Fibroblast of mammary gland (primary cell): ENCODE measurements at regions not wholly inside any gene's neighbourhood (a gene's known extent, or its start where the extent isn't known, plus 50 kb on each side); places are given as distances from the start of the nearest gene placed in this dataset.

ENCODE experiments used
- DNase-seq: peaks from one replicate; pipeline ENCODE4 v3.0.0-alpha.2; 2010; ENCODE audit warnings: low read depth
- H3K4me3 ChIP-seq: 2 replicates; pipeline ENCODE4 v1.5.1; 2011; ENCODE audit warnings: low read depth, mild to moderate bottlenecking, low read length, moderate library complexity; ENCODE audit not compliant: control insufficient read depth
- TF ChIP-seq, protein P1 (sequence below): conservative IDR thresholded peaks from 2 replicates; pipeline ENCODE4 v1.5.1; 2011; ENCODE audit warnings: low read depth, low read length, inconsistent platforms; ENCODE audit not compliant: control insufficient read depth, insufficient read depth

DNA sequence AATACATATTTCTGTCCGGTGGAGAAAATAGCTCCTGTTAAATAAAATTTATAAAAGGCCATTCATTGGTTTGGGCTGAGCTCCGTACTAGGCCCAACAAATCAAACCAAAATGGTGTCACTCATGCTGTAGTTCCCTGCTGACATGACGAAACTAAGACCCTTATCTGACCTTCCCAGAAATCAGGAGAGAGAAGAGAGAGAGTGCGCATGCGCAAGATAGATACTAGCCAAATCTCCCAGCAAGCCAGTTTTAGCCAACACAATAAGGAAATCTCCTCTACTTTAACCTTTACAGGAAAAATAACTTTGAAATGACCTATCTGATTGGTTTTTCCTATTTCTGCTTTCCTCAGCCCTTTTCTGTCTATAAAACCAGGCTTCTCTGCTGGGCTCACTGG is 152.7 kb upstream of the RMST start:
- DNase-seq = no peak
- no peak overlapping the region for H3K4me3 ChIP-seq
- TF ChIP-seq, protein P1, sequence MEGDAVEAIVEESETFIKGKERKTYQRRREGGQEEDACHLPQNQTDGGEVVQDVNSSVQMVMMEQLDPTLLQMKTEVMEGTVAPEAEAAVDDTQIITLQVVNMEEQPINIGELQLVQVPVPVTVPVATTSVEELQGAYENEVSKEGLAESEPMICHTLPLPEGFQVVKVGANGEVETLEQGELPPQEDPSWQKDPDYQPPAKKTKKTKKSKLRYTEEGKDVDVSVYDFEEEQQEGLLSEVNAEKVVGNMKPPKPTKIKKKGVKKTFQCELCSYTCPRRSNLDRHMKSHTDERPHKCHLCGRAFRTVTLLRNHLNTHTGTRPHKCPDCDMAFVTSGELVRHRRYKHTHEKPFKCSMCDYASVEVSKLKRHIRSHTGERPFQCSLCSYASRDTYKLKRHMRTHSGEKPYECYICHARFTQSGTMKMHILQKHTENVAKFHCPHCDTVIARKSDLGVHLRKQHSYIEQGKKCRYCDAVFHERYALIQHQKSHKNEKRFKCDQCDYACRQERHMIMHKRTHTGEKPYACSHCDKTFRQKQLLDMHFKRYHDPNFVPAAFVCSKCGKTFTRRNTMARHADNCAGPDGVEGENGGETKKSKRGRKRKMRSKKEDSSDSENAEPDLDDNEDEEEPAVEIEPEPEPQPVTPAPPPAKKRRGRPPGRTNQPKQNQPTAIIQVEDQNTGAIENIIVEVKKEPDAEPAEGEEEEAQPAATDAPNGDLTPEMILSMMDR = no peak

DNA sequence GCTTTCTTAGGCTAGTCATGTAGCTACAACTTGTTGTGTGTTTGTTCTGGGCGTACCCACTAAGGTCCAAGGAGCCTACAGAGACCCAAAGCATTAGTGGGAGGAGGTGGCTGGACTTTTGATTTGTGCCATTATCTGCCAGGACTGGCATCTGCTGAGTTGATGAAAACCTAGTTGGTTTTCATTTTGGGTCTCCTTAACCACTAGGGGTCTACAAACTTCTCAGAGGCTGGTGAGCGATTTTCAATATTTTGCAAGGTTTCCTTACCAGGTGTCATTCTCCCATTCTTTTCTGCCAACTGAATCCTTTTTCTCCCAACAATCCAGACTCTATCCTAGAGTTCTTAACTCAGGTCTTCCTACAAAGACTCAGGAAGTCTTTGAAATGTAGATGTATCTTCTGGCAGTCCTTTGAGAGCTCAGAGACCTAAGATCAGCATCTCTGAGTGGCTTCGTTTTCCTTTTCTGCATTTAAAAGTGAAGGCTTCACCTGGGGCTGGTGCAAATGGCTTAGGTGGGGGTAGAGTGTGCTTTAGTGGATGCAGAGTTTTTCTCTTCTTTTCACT is 150.0 kb upstream of the RMST start:
- TF ChIP-seq, protein P1 = peak; percentile 1
- no peak for DNase-seq
- H3K4me3 ChIP-seq = no peak overlapping the region

DNA sequence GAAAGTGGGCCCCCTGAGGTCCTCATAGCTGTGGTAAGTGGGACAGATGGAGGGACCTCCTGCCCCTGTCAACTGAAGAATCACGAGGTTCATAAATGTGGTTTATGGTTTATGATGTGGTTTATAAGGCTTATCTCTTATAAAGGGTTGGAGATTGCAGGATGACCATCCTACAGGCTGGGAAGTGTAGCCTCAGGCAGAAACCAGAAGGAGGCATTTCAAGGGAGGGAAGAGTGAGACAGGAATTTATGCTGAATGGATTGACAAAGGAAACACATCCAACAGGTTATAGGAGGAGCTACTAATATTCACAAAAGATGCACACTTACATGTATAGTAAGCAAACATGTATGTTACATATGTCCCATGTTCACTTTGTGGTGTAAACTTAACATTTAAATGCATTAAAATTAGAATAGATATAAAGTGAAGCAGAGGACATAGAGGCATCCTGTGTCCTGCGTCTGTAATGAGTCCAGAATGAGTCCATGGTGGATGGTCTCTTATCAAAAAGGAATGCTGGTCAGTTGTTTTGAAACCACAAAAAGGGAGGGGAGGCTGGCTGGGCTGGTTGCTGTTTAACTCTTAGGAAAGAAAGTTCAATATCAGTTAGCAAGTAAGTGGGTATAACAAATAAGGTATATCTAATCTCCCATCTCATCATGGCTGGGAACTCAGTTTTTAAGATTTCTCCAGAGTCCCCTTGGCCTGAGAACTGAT is 149.0 kb upstream of the RMST start:
- TF ChIP-seq, protein P1 = no peak
- no peak for DNase-seq
- no peak overlapping the region for H3K4me3 ChIP-seq

DNA sequence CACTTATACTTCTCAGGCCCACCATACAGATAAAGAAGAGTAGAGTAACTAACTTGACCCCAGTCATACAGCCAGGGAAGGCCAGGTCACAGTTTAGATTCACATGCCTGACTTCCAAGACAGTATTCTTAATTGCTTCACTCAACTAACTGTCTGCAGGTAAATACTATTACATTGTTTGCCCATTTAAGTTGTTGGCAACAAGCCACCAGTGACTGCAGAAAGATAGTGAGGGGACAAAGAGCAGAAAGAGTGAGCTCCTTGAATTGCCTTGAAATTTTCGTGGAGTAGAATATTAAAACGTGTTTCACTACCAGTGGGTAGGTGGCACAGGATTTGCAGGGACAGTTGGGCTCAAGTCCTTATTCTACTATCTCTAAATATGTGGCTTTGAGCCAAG is 146.3 kb upstream of the RMST start:
- no peak for DNase-seq
- no peak overlapping the region for H3K4me3 ChIP-seq
- TF ChIP-seq, protein P1 = no peak

DNA sequence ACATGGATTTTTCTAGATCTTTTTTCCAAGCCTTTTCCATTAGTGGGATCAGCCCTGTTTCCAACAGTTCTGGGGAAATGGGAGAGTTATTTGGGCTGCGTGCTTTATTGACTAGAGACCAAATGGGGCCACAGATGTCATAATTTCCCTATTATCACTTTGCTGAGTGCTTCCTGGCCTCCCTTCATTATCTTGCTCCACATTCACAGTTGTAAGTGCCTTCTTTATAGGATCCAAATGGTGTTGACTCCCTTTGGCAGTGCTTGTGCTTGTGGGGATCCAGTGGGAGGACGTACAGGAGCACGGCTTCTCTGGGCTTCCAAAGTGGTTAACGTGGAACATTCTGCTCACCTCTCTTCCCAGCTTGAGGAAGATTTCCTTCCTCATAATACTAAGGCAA is 141.0 kb upstream of the RMST start:
- no peak overlapping the region for H3K4me3 ChIP-seq
- TF ChIP-seq, protein P1 = no peak
- DNase-seq = no peak

DNA sequence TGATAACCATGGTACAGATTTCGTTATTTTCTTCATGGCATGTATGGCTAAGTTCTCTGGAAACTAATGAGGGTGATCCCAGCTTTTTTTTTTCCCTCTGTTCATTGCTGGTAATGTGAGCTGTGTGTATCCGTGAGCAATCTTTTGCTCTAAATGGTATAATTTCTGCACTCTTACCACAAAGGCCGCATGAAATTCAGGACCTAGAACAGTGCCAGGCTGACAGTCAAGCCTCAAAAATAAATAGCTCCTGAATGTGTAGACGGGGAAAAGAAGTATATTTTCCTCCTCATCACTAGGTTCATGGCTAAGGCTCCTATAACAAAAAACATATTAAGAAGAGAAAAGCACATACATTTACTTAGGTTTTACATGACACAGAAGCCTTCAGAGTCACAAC is 140.2 kb upstream of the RMST start:
- DNase-seq = no peak
- TF ChIP-seq, protein P1 = no peak
- H3K4me3 ChIP-seq = no peak overlapping the region
